ENCODE measurements at regions not wholly inside any gene's neighbourhood (a gene's known extent, or its start where the extent isn't known, plus 50 kb on each side); places are given as distances from the start of the nearest gene placed in this dataset.

GRCh38 chr3:6542795-6543194, 318.1 kb upstream of the GRM7 start:
- Mint-ChIP-seq H3K27ac (peak overlapping the region; percentile 43), H3K27me3 (no peaks in the 10 kb centered on the region), H3K4me3 (ENCODE audit: low read depth) (no peak overlapping the region), H3K4me1 (ENCODE audit: low read depth) (peaks cover 17% of the 10 kb centered on the region), H3K36me3 (ENCODE audit: insufficient read depth) (peaks cover 6% of the 10 kb centered on the region), H3K9me3 (ENCODE audit: low read depth) (peaks cover 26% of the 10 kb centered on the region)
- no peak for DNase-seq (ENCODE audit: low spot score, unreplicated experiment)
- TF ChIP-seq CTCF (IDR thresholded peaks at IDR 0.05; ENCODE audit: unreplicated experiment) = no peak

GRCh38 chr3:6549296-6549695, 311.6 kb upstream of the GRM7 start:
- no peak for DNase-seq (ENCODE audit: low spot score, unreplicated experiment)
- Mint-ChIP-seq H3K9me3 (ENCODE audit: low read depth) (peaks cover 20% of the 10 kb centered on the region), H3K27me3 (no peaks in the 10 kb centered on the region), H3K27ac (no peak overlapping the region), H3K4me3 (ENCODE audit: low read depth) (no peak overlapping the region), H3K4me1 (ENCODE audit: low read depth) (no peaks in the 10 kb centered on the region), H3K36me3 (ENCODE audit: insufficient read depth) (peaks cover 8% of the 10 kb centered on the region)
- no peak for TF ChIP-seq CTCF (IDR thresholded peaks at IDR 0.05; ENCODE audit: unreplicated experiment)

- H3K9me3 Mint-ChIP-seq (ENCODE audit: low read depth) = peaks cover 18% of the 10 kb centered on the region
- TF ChIP-seq CTCF (IDR thresholded peaks at IDR 0.05; ENCODE audit: unreplicated experiment) = no peak
- DNase-seq (ENCODE audit: low spot score, unreplicated experiment) = no peak
- peaks cover 12% of the 10 kb centered on the region for H3K4me1 Mint-ChIP-seq (ENCODE audit: low read depth)
- peaks cover 5% of the 10 kb centered on the region for H3K36me3 Mint-ChIP-seq (ENCODE audit: insufficient read depth)
- H3K4me3 Mint-ChIP-seq (ENCODE audit: low read depth) = no peak overlapping the region
- H3K27me3 Mint-ChIP-seq = no peaks in the 10 kb centered on the region
- H3K27ac Mint-ChIP-seq = no peak overlapping the region
Observed at GRCh38 chr3:6551165-6551564, 309.8 kb upstream of the GRM7 start.

GRCh38 chr3:6560259-6560658, 300.7 kb upstream of the GRM7 start:
- DNase-seq (ENCODE audit: low spot score, unreplicated experiment) = no peak
- Mint-ChIP-seq H3K9me3 (ENCODE audit: low read depth) (no peaks in the 10 kb centered on the region), H3K4me1 (ENCODE audit: low read depth) (peaks cover 3% of the 10 kb centered on the region), H3K4me3 (ENCODE audit: low read depth) (no peak overlapping the region), H3K27ac (no peak overlapping the region), H3K27me3 (no peaks in the 10 kb centered on the region), H3K36me3 (ENCODE audit: insufficient read depth) (no peaks in the 10 kb centered on the region)
- no peak for TF ChIP-seq CTCF (IDR thresholded peaks at IDR 0.05; ENCODE audit: unreplicated experiment)

GRCh38 chr3:6567241-6567640, 293.7 kb upstream of the GRM7 start:
- no peak for TF ChIP-seq CTCF (IDR thresholded peaks at IDR 0.05; ENCODE audit: unreplicated experiment)
- no peak for DNase-seq (ENCODE audit: low spot score, unreplicated experiment)
- Mint-ChIP-seq H3K27ac (no peak overlapping the region), H3K4me1 (ENCODE audit: low read depth) (no peaks in the 10 kb centered on the region), H3K27me3 (no peaks in the 10 kb centered on the region), H3K9me3 (ENCODE audit: low read depth) (peaks cover 8% of the 10 kb centered on the region), H3K4me3 (ENCODE audit: low read depth) (no peak overlapping the region), H3K36me3 (ENCODE audit: insufficient read depth) (peaks cover 1% of the 10 kb centered on the region)
